Sciatic nerve (tissue), 2 donors: ENCODE measurements at regions not wholly inside any gene's neighbourhood (a gene's known extent, or its start where the extent isn't known, plus 50 kb on each side); places are given as distances from the start of the nearest gene placed in this dataset.

Experiments used
- ATAC-seq: fragments of 200-7000 bp; cut with Tn5 transposase; one replicate; pipeline ENCODE4 v1.9.1; 2020; ENCODE audit warnings: mild to moderate bottlenecking, moderate library complexity
- DNase-seq: peaks from one replicate; pipeline ENCODE4 v3.0.0-alpha.2; 2020; ENCODE audit warnings: low spot score
- intact Hi-C: fragments of 100-400 bp; cut with DNase I; formaldehyde crosslinking; loops from one replicate; pipeline ENCODE4 v1.14.2; 2022
- donor health status: DM: no; HTN: no; CAD: no.
- donor health status: DM: no; HTN: no; CAD: no.

GRCh38 chr7:22551768-22552513, 52.0 kb upstream of the STEAP1B start:
- ATAC-seq, result no peak
- intact Hi-C loops, result loop anchor here (10.0 kb wide), 2 partner anchors 173 to 503 kb away; partner anchors contain the start of gene IL6
- no peak for DNase-seq

- no peak for ATAC-seq
These were observed 50.6 kb upstream of the STEAP1B start for GRCh38 chr7:22550514-22551030.

GRCh38 chr7:22549667-22550513, 49.9 kb upstream of the STEAP1B start:
- intact Hi-C loops, result loop anchor here (10.0 kb wide), 2 partner anchors 175 to 505 kb away; partner anchors contain the start of gene IL6
- peak; percentile 33 for ATAC-seq
- DNase-seq, result no peak

More at GRCh38 chr7:22550514-22551030, 50.6 kb upstream of the STEAP1B start:
- intact Hi-C loops, result loop anchor here (10.0 kb wide), 2 partner anchors 174 to 504 kb away; partner anchors contain the start of gene IL6
- no peak for DNase-seq
